ENCODE measurements at regions not wholly inside any gene's neighbourhood (a gene's known extent, or its start where the extent isn't known, plus 50 kb on each side); places are given as distances from the start of the nearest gene placed in this dataset.

GRCh38 chr18:59748628-59749360, 51.6 kb upstream of the CCBE1 start:
- Histone ChIP-seq H3K79me2 (ENCODE audit: insufficient read depth, low read length) (no peaks in the 10 kb centered on the region), H3K9me2 (replicated peaks; ENCODE audit: insufficient read depth, low read length) (no peaks in the 10 kb centered on the region), H2AFZ (ENCODE audit: low read depth, low read length, severe bottlenecking) (no peak overlapping the region), H3K9me3 (ENCODE audit: insufficient read depth, low read length) (no peaks in the 10 kb centered on the region), H3K27me3 (ENCODE audit: low read length) (no peaks in the 10 kb centered on the region; the same call in 1 of the 2 replicates), H4K20me1 (ENCODE audit: low read depth, low read length) (no peaks in the 10 kb centered on the region), H3K4me3 (ENCODE audit: insufficient read depth, low read length, poor library complexity, severe bottlenecking) (no peak overlapping the region), H3K4me2 (ENCODE audit: low read depth, low read length, poor library complexity, severe bottlenecking) (no peak overlapping the region), H3K9ac (ENCODE audit: low read length) (no peak overlapping the region), H3K36me3 (ENCODE audit: low read length) (no peaks in the 10 kb centered on the region), H3K27ac (ENCODE audit: low read depth, low read length) (no peak overlapping the region), H3F3A (ENCODE audit: insufficient read depth) (no peaks in the 10 kb centered on the region)
- TF ChIP-seq CTCF (IDR thresholded peaks at IDR 0.05; ENCODE audit: insufficient read depth, low read length, poor library complexity, severe bottlenecking) (no peak), EZH2phosphoT487 (conservative IDR thresholded peaks at IDR 0.05; ENCODE audit: low read length) (no peak)
